Astrocyte (in vitro differentiated cells and primary cell): ENCODE measurements at regions not wholly inside any gene's neighbourhood (a gene's known extent, or its start where the extent isn't known, plus 50 kb on each side); places are given as distances from the start of the nearest gene placed in this dataset.

Source experiments
- CTCF ChIP-seq: IDR thresholded peaks from 2 replicates; pipeline ENCODE4 v1.5.1; 2011; ENCODE audit warnings: low read depth, mild to moderate bottlenecking, inconsistent platforms, low read length, moderate library complexity; ENCODE audit not compliant: insufficient read depth
- EZH2 ChIP-seq: IDR thresholded peaks from 2 replicates; pipeline ENCODE4 v1.6.1; 2012; ENCODE audit warnings: mild to moderate bottlenecking, low read length, inconsistent platforms; ENCODE audit not compliant: insufficient read depth

- TF ChIP-seq CTCF (no peak), EZH2 (no peak)
Observed at GRCh38 chr16:64013856-64014255, 1108.0 kb downstream of the CDH11 start.
